CD1c-positive myeloid dendritic cell (primary cell): ENCODE measurements at regions not wholly inside any gene's neighbourhood (a gene's known extent, or its start where the extent isn't known, plus 50 kb on each side); places are given as distances from the start of the nearest gene placed in this dataset.
"Not testable (repeated sequence)": the region's sequence is repeated elsewhere in the genome, so short reads cannot be mapped to it uniquely, and the experiment has no call there.

ENCODE experiments used
- DNase-seq: peaks from one replicate; pipeline ENCODE4 v3.0.0-alpha.2; 2016; ENCODE audit errors: extremely low spot score

- DNase-seq: no peak
Measured at GRCh38 chr4:72942565-72942964, 127.0 kb downstream of the COX18 start.

- no peak for DNase-seq
Measured at GRCh38 chr4:72938516-72938915, 131.0 kb downstream of the COX18 start.

- DNase-seq: no peak
Measured at GRCh38 chr4:72935462-72935861, 134.1 kb downstream of the COX18 start.

GRCh38 chr4:72933029-72933428 lies 136.5 kb downstream of the COX18 start:
- no peak for DNase-seq

GRCh38 chr4:72931346-72931745 lies 138.2 kb downstream of the COX18 start:
- no peak for DNase-seq

GRCh38 chr4:72929596-72930274 lies 139.8 kb downstream of the COX18 start:
- not testable (repeated sequence) for DNase-seq

GRCh38 chr4:72924814-72925213 lies 144.7 kb downstream of the COX18 start:
- no peak for DNase-seq

- DNase-seq: no peak
Measured at GRCh38 chr4:72919937-72920336, 149.6 kb downstream of the COX18 start.

GRCh38 chr4:72919464-72919863 lies 150.1 kb downstream of the COX18 start:
- no peak for DNase-seq

GRCh38 chr4:72918362-72918761 lies 151.2 kb downstream of the COX18 start:
- no peak for DNase-seq

- no peak for DNase-seq
Measured at GRCh38 chr4:72911316-72911715, 158.2 kb downstream of the COX18 start.

- DNase-seq: no peak
Measured at GRCh38 chr4:72909461-72909860, 160.1 kb downstream of the COX18 start.

- DNase-seq: no peak
Measured at GRCh38 chr4:72902354-72902753, 167.2 kb downstream of the COX18 start.

- DNase-seq: no peak
Measured at GRCh38 chr4:72901553-72901952, 168.0 kb downstream of the COX18 start.

GRCh38 chr4:72900952-72901351 lies 168.6 kb downstream of the COX18 start:
- DNase-seq: no peak

GRCh38 chr4:72899621-72900020 lies 169.9 kb downstream of the COX18 start:
- DNase-seq: no peak

- no peak for DNase-seq
Measured at GRCh38 chr4:72899214-72899613, 170.3 kb downstream of the COX18 start.

GRCh38 chr4:72896515-72896914 lies 173.0 kb downstream of the COX18 start:
- no peak for DNase-seq

GRCh38 chr4:72895408-72895807 lies 174.1 kb downstream of the COX18 start:
- DNase-seq: no peak

- no peak for DNase-seq
Measured at GRCh38 chr4:72893354-72894066, 176.0 kb downstream of the COX18 start.

- no peak for DNase-seq
Measured at GRCh38 chr4:72888331-72888730, 181.2 kb downstream of the COX18 start.

GRCh38 chr4:72887152-72887551 lies 182.4 kb downstream of the COX18 start:
- no peak for DNase-seq

- DNase-seq: no peak
Measured at GRCh38 chr4:72886602-72887001, 182.9 kb downstream of the COX18 start.

GRCh38 chr4:72884225-72884624 lies 185.3 kb downstream of the COX18 start:
- not testable (repeated sequence) for DNase-seq
